ENCODE measurements at regions not wholly inside any gene's neighbourhood (a gene's known extent, or its start where the extent isn't known, plus 50 kb on each side); places are given as distances from the start of the nearest gene placed in this dataset.

DNA sequence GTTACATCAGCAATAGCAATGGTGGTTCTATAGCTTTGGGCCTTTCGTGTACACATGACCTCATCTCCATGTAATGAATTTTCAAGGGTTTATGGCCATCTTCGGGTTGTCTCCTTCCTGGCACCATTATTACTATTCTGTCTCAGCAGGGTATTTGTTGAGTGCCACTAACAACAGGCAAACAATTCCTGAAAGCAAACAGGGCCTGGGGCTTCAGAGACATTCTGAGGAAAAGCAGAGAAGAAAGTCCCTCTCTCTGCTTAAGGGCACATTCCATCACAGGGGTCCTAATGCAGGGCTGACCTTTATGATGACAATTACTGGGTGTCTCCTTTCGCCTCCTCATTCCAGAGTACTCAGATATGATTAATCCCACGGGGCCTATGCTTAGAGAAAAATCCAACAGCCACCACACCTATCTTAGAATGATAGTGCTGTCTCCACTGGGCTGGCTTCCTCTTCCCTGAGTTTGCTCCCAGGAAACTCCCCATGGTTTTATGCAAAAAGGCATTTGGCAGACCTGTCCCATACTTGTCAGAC lies 540.2 kb upstream of the ZNF462 start:
- DNase-seq: no peak

DNA sequence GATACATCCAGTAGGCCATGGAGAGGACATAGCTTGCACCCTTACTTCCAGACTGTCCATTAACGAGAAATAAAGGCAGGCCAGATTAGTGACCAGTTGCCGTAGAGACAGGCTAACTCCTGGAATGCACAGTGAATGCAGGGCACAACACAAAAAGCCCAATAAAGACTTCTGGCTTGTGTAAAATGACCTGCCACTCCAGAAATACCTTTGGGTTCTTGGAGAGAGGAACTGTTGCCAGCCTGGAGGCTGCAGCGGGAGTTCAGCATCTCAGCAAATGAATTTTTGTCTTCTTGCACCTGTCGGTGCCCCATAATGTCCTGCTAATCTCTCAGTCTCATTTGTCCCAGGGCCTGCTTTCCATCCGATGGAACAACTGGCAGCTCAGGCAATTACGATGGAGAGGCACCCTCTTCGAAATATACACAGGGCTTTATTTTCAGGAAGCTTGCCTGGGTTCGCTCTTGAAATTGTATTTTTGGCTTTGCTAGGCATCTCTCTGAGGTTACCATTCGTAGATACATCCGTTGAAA lies 538.8 kb upstream of the ZNF462 start:
- H3K27me3 ChIP-seq (ENCODE audit: insufficient read depth, low read depth, severe bottlenecking): no peaks in the 10 kb centered on the region
- no peak overlapping the region for H3K4me3 ChIP-seq (ENCODE audit: low read depth, low read length)
- TF ChIP-seq, protein P1, sequence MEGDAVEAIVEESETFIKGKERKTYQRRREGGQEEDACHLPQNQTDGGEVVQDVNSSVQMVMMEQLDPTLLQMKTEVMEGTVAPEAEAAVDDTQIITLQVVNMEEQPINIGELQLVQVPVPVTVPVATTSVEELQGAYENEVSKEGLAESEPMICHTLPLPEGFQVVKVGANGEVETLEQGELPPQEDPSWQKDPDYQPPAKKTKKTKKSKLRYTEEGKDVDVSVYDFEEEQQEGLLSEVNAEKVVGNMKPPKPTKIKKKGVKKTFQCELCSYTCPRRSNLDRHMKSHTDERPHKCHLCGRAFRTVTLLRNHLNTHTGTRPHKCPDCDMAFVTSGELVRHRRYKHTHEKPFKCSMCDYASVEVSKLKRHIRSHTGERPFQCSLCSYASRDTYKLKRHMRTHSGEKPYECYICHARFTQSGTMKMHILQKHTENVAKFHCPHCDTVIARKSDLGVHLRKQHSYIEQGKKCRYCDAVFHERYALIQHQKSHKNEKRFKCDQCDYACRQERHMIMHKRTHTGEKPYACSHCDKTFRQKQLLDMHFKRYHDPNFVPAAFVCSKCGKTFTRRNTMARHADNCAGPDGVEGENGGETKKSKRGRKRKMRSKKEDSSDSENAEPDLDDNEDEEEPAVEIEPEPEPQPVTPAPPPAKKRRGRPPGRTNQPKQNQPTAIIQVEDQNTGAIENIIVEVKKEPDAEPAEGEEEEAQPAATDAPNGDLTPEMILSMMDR (IDR thresholded peaks at IDR 0.05; ENCODE audit: low read depth, low read length): no peak
- no peak for DNase-seq
- no peaks in the 10 kb centered on the region for H3K9me3 ChIP-seq (ENCODE audit: severe bottlenecking)
- no peaks in the 10 kb centered on the region for H3K36me3 ChIP-seq
- no peak overlapping the region for H3K27ac ChIP-seq

More for the DNA sequence above, 540.2 kb upstream of the ZNF462 start:
- Histone ChIP-seq H3K27ac (no peak overlapping the region), H3K4me3 (ENCODE audit: low read depth, low read length) (no peak overlapping the region), H3K27me3 (ENCODE audit: insufficient read depth, low read depth, severe bottlenecking) (no peaks in the 10 kb centered on the region), H3K36me3 (no peaks in the 10 kb centered on the region), H3K9me3 (ENCODE audit: severe bottlenecking) (no peaks in the 10 kb centered on the region)
- TF ChIP-seq, protein P1 (IDR thresholded peaks at IDR 0.05; ENCODE audit: low read depth, low read length): no peak

DNA sequence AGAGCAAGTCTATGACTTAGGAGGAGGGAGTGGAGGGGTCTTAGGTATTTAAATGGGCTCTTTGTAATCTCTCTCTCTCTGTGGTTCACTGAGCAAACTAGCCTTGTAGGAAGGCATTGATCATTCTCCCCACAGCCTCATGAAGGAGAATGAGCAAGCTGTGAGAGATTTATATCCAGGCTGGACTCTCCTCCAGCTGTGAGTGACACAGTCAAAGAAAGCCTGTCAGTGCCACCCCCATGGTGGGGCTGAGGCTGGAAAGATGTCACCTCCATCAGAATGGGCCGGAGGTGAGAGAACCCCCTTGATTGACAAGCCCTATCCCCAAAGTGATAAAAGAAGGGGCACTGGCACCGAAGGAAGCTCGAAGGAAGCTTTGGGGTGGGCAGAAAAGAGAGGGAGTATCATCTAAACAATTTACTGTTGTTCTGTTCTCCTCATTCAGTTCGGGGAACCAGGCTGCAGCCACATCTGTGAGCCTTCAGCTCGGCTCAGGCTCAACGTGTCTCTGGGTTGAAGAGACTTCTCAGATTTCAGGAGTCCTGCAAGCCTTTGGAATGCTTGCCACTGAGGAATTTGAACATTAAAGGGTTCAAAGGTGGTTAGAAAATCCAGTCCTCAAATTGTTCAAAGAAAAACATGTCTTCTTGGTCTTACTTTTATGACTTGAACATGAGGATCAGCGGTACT lies 538.2 kb upstream of the ZNF462 start:
- TF ChIP-seq, protein P1 (IDR thresholded peaks at IDR 0.05; ENCODE audit: low read depth, low read length): no peak
- no peak for DNase-seq
- no peak overlapping the region for H3K4me3 ChIP-seq (ENCODE audit: low read depth, low read length)
- no peaks in the 10 kb centered on the region for H3K27me3 ChIP-seq (ENCODE audit: insufficient read depth, low read depth, severe bottlenecking)
- no peak overlapping the region for H3K27ac ChIP-seq
- no peaks in the 10 kb centered on the region for H3K36me3 ChIP-seq
- no peaks in the 10 kb centered on the region for H3K9me3 ChIP-seq (ENCODE audit: severe bottlenecking)

DNA sequence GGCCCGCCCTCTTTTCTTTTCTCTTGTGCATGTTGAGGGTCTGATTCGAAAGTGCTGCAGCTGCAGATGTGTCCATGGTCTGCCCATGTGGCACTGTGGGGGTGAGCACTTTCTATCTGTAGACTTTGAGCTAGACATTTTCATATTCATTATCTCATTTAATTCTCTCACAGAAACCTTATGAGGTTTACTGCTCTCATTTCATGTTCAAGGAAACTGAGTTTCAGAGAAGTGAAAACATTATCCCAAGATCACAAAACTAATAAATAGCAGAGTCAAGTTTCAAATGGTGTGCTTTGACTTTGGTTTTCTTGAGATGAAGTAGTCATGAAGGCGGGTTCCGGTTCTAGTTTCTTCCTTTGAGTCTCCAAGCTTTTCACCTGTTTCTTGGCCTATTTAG lies 536.5 kb upstream of the ZNF462 start:
- Histone ChIP-seq H3K36me3 (no peaks in the 10 kb centered on the region), H3K27me3 (ENCODE audit: insufficient read depth, low read depth, severe bottlenecking) (no peaks in the 10 kb centered on the region), H3K9me3 (ENCODE audit: severe bottlenecking) (no peaks in the 10 kb centered on the region), H3K4me3 (ENCODE audit: low read depth, low read length) (no peak overlapping the region), H3K27ac (no peak overlapping the region)
- TF ChIP-seq, protein P1 (IDR thresholded peaks at IDR 0.05; ENCODE audit: low read depth, low read length): no peak
- DNase-seq: no peak

DNA sequence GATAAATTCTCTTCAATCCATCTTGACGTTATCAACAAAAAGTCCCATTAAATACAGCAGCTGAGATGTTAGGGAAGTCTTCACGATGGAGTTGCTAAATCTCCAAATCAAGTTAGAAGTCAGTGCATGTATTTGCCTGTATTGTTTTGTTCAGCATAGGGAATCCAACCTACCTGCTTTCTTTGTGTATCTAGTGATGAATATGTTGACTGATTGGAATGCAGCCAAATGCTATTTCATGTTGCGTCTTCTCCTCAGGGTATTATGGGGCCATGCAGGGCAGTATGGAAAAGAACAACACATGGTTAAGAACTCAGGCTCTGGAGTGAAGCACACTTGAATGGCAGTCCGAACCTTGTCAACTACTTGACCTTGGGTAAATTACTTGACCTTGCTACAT lies 529.5 kb upstream of the ZNF462 start:
- no peaks in the 10 kb centered on the region for H3K27me3 ChIP-seq (ENCODE audit: insufficient read depth, low read depth, severe bottlenecking)
- TF ChIP-seq, protein P1 (IDR thresholded peaks at IDR 0.05; ENCODE audit: low read depth, low read length): no peak
- no peaks in the 10 kb centered on the region for H3K36me3 ChIP-seq
- no peak overlapping the region for H3K27ac ChIP-seq
- no peak for DNase-seq
- H3K4me3 ChIP-seq (ENCODE audit: low read depth, low read length): no peak overlapping the region
- peaks cover 4% of the 10 kb centered on the region for H3K9me3 ChIP-seq (ENCODE audit: severe bottlenecking)

All from WERI-Rb-1 (cell line).